ENCODE measurements at regions not wholly inside any gene's neighbourhood (a gene's known extent, or its start where the extent isn't known, plus 50 kb on each side); places are given as distances from the start of the nearest gene placed in this dataset.
"Not testable (repeated sequence)": the region's sequence is repeated elsewhere in the genome, so short reads cannot be mapped to it uniquely, and the experiment has no call there.

DNA sequence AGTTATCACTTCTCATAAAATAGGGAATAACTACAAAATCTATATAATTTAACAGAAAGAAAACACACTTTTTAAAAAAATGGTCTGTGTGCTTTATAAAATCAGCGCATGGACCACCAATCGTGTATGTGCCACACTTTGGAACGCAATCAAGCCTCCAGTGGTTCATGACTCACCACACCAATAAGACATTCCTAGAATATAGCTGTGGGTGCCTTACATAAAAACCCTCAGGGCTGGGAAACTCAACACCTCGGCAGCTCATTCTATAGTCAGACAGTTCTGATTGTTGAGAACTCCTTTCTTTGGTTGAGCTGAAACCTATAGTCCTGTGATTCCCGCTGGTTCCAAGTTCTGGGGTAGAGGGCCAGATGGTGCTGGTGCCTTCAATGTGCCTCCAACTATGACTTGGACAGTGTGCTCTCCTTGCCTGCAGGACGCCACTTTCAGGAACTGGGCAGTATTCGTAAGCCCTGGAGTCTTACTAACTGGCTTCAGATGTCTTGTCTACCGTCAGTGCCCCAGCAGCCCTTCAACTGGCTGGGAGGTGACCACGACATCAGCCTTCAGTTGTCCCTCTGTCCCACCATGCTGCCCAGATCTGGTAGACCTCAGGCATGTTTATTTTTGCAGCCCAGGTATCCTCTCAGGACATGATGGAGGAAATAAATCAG is 135.7 kb upstream of the GDF10 start:
- POLR2A ChIA-PET, result no interaction called here

DNA sequence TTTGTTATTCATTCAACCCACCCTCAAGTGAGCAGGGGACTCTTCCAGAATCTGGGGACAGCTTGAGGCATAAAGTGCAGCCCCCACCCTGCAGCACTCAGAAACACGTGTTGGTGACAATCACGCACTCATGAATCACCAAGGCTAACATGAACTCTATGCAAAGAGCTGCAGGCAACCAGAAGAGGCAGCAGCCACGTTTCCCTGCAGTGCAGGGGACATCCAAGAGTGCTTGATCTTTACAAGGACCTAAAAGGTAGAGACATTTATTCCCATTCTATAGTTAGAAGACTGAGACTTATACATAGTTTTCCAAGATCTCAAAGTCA is 135.2 kb upstream of the GDF10 start:
- TF ChIP-seq BHLHE40 (IDR thresholded peaks at IDR 0.05; ENCODE audit: borderline replicate concordance), result no peak
- no peak for TF ChIP-seq ARNT (IDR thresholded peaks at IDR 0.05)
- TF ChIP-seq ELF4 (IDR thresholded peaks at IDR 0.05), result no peak
- TF ChIP-seq, protein P1, sequence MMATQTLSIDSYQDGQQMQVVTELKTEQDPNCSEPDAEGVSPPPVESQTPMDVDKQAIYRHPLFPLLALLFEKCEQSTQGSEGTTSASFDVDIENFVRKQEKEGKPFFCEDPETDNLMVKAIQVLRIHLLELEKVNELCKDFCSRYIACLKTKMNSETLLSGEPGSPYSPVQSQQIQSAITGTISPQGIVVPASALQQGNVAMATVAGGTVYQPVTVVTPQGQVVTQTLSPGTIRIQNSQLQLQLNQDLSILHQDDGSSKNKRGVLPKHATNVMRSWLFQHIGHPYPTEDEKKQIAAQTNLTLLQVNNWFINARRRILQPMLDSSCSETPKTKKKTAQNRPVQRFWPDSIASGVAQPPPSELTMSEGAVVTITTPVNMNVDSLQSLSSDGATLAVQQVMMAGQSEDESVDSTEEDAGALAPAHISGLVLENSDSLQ (IDR thresholded peaks at IDR 0.05), result no peak
- TF ChIP-seq NFRKB (IDR thresholded peaks at IDR 0.05), result no peak
- TF ChIP-seq SUZ12 (IDR thresholded peaks at IDR 0.05), result no peak
- TF ChIP-seq LEF1 (IDR thresholded peaks at IDR 0.05; ENCODE audit: borderline replicate concordance), result no peak
- TF ChIP-seq L3MBTL2 (conservative IDR thresholded peaks at IDR 0.05), result no peak
- no peak for TF ChIP-seq FOXK2 (IDR thresholded peaks at IDR 0.05)
- TF ChIP-seq FOXA1 (IDR thresholded peaks at IDR 0.05), result no peak
- TF ChIP-seq ZNF384 (IDR thresholded peaks at IDR 0.05), result no peak
- TF ChIP-seq CTBP1 (IDR thresholded peaks at IDR 0.05; ENCODE audit: borderline replicate concordance), result no peak
- no peak for TF ChIP-seq TARDBP (IDR thresholded peaks at IDR 0.05)
- TF ChIP-seq SP1 (IDR thresholded peaks at IDR 0.05), result no peak
- no peak for TF ChIP-seq HDGF (IDR thresholded peaks at IDR 0.05; ENCODE audit: borderline replicate concordance)
- POLR2A ChIA-PET, result no interaction called here
- CTCF ChIA-PET, result no interaction called here
- no peak for DNase-seq (ENCODE audit: extremely low spot score)

More for the DNA sequence above, 135.7 kb upstream of the GDF10 start:
- DNase-seq (ENCODE audit: extremely low spot score), result no peak
- TF ChIP-seq NFRKB (IDR thresholded peaks at IDR 0.05), result no peak
- no peak for TF ChIP-seq BHLHE40 (IDR thresholded peaks at IDR 0.05; ENCODE audit: borderline replicate concordance)
- no peak for TF ChIP-seq FOXA1 (IDR thresholded peaks at IDR 0.05)
- TF ChIP-seq, protein P1 (IDR thresholded peaks at IDR 0.05), result no peak
- TF ChIP-seq CTBP1 (IDR thresholded peaks at IDR 0.05; ENCODE audit: borderline replicate concordance), result no peak
- TF ChIP-seq ELF4 (IDR thresholded peaks at IDR 0.05), result no peak
- TF ChIP-seq FOXM1 (IDR thresholded peaks at IDR 0.05; ENCODE audit: borderline replicate concordance), result no peak
- no peak for TF ChIP-seq HDGF (IDR thresholded peaks at IDR 0.05; ENCODE audit: borderline replicate concordance)
- TF ChIP-seq SUZ12 (IDR thresholded peaks at IDR 0.05), result no peak
- TF ChIP-seq L3MBTL2 (conservative IDR thresholded peaks at IDR 0.05), result no peak
- TF ChIP-seq FOXK2 (IDR thresholded peaks at IDR 0.05), result no peak
- no peak for TF ChIP-seq SP1 (IDR thresholded peaks at IDR 0.05)
- TF ChIP-seq ARNT (IDR thresholded peaks at IDR 0.05), result no peak
- CTCF ChIA-PET, result no interaction called here

DNA sequence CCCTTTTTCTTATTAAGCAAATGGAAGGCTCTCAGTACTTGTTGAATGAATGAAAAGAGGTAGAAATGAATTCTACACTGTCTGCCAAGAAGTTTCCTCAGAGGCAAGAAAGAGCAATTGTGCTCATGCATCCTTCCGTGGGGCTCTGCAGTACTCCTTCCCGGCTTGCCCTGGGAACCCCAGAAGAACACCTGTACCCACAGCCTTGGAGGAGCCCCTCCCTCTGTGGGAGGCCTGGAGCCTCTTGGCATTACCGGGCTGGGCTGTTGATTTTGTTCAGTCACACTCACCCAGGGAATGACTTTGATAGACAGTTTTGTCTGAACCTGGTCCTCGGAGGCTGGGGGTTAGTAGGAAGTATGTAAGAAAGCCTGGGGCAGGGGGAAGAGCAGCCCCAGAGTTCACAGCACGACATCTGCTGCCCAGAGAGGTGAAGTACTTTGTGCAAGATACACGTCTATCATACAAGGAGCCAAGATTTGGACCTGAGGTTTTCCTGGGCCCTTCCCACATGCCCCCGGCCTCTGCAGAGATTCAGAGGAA is 134.8 kb upstream of the GDF10 start:
- no peak for DNase-seq (ENCODE audit: extremely low spot score)
- TF ChIP-seq, protein P1 (IDR thresholded peaks at IDR 0.05), result no peak
- no peak for TF ChIP-seq ZNF384 (IDR thresholded peaks at IDR 0.05)
- no peak for TF ChIP-seq HDGF (IDR thresholded peaks at IDR 0.05; ENCODE audit: borderline replicate concordance)
- no peak for TF ChIP-seq ELF4 (IDR thresholded peaks at IDR 0.05)
- TF ChIP-seq LEF1 (IDR thresholded peaks at IDR 0.05; ENCODE audit: borderline replicate concordance), result no peak
- POLR2A ChIA-PET, result no interaction called here
- CTCF ChIA-PET, result no interaction called here

DNA sequence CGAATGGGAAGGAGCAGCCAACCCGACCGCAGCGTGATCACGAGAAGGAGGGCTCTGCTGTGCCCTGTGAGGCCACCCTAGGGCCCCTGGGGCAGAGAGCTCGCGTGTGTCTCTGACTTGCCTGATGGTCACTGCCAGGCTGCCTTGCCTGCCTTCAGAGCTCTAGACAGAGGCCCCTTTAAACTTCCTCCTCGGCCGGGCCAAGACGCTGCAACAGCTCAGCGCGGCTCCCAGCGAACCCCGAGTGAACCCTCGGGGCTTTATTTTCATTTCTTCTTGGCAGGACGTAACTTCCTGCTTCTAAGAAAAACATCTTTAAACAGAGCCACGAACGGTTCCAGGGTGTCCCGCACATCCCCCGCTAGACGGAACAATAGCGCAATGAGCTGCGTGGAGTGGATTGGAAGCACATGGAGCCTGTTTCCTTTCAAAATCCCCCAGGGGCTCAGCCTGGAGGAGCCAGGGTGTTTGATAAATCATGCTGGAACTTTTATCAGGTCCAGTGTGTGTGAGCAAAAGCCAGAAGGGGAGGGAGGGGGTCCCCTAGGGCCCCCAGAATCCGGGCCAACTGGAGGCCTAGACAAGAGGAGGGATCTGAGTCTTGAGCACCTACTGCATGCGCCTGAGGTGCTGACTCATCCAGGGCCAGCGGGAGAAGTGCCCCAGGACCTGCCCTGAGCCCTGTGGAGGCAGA is 134.1 kb upstream of the GDF10 start:
- ChIA-PET POLR2A (no interaction called here), CTCF (no interaction called here)
- DNase-seq (ENCODE audit: extremely low spot score), result no peak
- TF ChIP-seq ZNF384 (IDR thresholded peaks at IDR 0.05), result no peak
- no peak for TF ChIP-seq FOXA1 (IDR thresholded peaks at IDR 0.05)
- no peak for TF ChIP-seq ARNT (IDR thresholded peaks at IDR 0.05)
- TF ChIP-seq, protein P1 (IDR thresholded peaks at IDR 0.05), result no peak
- no peak for TF ChIP-seq LEF1 (IDR thresholded peaks at IDR 0.05; ENCODE audit: borderline replicate concordance)
- no peak for TF ChIP-seq SUZ12 (IDR thresholded peaks at IDR 0.05)
- TF ChIP-seq CTBP1 (IDR thresholded peaks at IDR 0.05; ENCODE audit: borderline replicate concordance), result no peak
- no peak for TF ChIP-seq TARDBP (IDR thresholded peaks at IDR 0.05)
- TF ChIP-seq FOXK2 (IDR thresholded peaks at IDR 0.05), result no peak
- TF ChIP-seq HDGF (IDR thresholded peaks at IDR 0.05; ENCODE audit: borderline replicate concordance), result no peak
- TF ChIP-seq SP1 (IDR thresholded peaks at IDR 0.05), result no peak
- no peak for TF ChIP-seq NFRKB (IDR thresholded peaks at IDR 0.05)
- no peak for TF ChIP-seq BHLHE40 (IDR thresholded peaks at IDR 0.05; ENCODE audit: borderline replicate concordance)
- no peak for TF ChIP-seq L3MBTL2 (conservative IDR thresholded peaks at IDR 0.05)

DNA sequence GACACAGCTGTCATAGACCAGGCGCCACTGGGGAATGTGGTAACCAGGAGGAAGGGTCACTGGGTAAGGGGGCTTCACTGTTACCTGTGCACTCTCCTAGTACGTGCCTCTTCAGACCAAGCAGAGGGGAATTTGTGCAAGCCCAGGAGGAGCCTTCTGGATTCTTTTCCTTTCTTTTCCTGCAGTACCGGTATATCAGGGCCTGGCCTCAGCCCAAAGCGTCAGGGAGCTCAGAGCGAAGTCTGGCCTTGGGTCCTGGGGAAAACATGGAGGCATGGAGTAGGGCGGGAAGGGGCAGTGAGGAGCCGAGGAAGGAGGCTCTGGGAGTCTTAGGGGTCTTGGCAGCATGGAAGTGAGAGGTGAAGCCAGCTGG is 133.6 kb upstream of the GDF10 start:
- TF ChIP-seq TARDBP (IDR thresholded peaks at IDR 0.05) (no peak), ARNT (IDR thresholded peaks at IDR 0.05) (no peak), LEF1 (IDR thresholded peaks at IDR 0.05; ENCODE audit: borderline replicate concordance) (no peak), L3MBTL2 (conservative IDR thresholded peaks at IDR 0.05) (no peak), SUZ12 (IDR thresholded peaks at IDR 0.05) (no peak), ZNF384 (IDR thresholded peaks at IDR 0.05) (no peak), CTBP1 (IDR thresholded peaks at IDR 0.05; ENCODE audit: borderline replicate concordance) (no peak)
- TF ChIP-seq, protein P1 (IDR thresholded peaks at IDR 0.05), result no peak
- POLR2A ChIA-PET, result no interaction called here
- DNase-seq (ENCODE audit: extremely low spot score), result no peak
- CTCF ChIA-PET, result no interaction called here

DNA sequence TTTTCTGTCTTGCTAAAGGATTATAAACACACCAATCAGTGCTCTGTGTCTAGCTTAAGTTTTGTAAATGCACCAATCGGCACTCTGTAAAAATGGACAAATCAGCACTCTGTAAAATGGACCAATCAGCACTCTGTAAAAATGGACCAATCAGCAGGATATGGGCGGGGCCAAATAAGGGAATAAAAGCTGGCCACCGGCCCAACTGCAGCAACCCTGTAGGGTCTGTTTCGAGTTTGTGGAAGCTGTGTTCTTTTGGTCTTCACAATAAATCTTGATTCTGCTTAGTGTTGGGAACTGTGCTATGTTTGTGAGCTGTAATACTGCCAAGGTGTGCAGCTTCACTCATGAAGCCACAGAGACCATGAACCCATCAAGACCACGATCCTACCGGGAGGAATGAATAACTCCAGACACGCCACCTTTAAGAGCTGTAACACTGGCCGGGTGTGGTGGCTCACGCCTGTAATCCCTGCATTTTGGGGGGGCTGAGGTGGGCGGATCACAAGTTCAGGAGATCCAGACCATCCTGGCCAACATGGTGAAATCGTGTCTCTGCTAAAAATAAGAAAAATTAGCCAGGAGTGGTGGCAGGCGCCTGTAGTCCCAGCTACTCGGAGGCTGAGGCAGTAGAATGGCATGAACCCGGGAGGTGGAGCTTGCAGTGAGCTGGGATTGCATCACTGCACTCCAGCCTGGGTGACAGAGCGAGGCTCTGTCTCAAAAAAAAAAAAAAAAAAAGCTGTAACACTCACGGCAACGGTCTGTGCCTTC is 133.0 kb upstream of the GDF10 start:
- POLR2A ChIA-PET; DNase-seq (ENCODE audit: extremely low spot score); CTCF ChIA-PET: not testable (repeated sequence)

Data from HEK293T (cell line).